ENCODE measurements at regions not wholly inside any gene's neighbourhood (a gene's known extent, or its start where the extent isn't known, plus 50 kb on each side); places are given as distances from the start of the nearest gene placed in this dataset.

GRCh38 chr3:21914451-21914850, 163.4 kb upstream of the ZNF385D start (continued):
- TF ChIP-seq ZNF219 (CRISPR knock-in tag; IDR thresholded peaks at IDR 0.05; ENCODE audit: borderline replicate concordance) = no peak
- no peak for TF ChIP-seq TCF7 (CRISPR knock-in tag; IDR thresholded peaks at IDR 0.05; ENCODE audit: low read depth)

GRCh38 chr3:21919383-21919782, 168.4 kb upstream of the ZNF385D start:
- CTCF ChIA-PET = no interaction called here
- no peak for ATAC-seq
- peaks cover 23% of the 10 kb centered on the region for H3K4me1 Mint-ChIP-seq
- H3K27me3 Mint-ChIP-seq (ENCODE audit: low read depth) = no peaks in the 10 kb centered on the region
- no peaks in the 10 kb centered on the region for H3K36me3 Mint-ChIP-seq
- TF ChIP-seq, protein P1, sequence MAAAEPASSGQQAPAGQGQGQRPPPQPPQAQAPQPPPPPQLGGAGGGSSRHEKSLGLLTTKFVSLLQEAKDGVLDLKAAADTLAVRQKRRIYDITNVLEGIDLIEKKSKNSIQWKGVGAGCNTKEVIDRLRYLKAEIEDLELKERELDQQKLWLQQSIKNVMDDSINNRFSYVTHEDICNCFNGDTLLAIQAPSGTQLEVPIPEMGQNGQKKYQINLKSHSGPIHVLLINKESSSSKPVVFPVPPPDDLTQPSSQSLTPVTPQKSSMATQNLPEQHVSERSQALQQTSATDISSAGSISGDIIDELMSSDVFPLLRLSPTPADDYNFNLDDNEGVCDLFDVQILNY (CRISPR knock-in tag; IDR thresholded peaks at IDR 0.05) = no peak
- TF ChIP-seq EMX1 (CRISPR knock-in tag; IDR thresholded peaks at IDR 0.05) (no peak), PRRX2 (CRISPR knock-in tag; IDR thresholded peaks at IDR 0.05) (no peak), ETV6 (CRISPR knock-in tag; IDR thresholded peaks at IDR 0.05) (no peak), ZNF425 (CRISPR knock-in tag; conservative IDR thresholded peaks at IDR 0.05) (no peak), FOXP1 (CRISPR knock-in tag; IDR thresholded peaks at IDR 0.05; ENCODE audit: borderline replicate concordance) (no peak), E2F4 (CRISPR knock-in tag; IDR thresholded peaks at IDR 0.05; ENCODE audit: borderline replicate concordance, low read depth) (no peak), USF2 (CRISPR knock-in tag; IDR thresholded peaks at IDR 0.05) (no peak), IRF2 (CRISPR knock-in tag; IDR thresholded peaks at IDR 0.05; ENCODE audit: borderline replicate concordance, low read depth) (no peak), ZNF416 (CRISPR knock-in tag; IDR thresholded peaks at IDR 0.05) (no peak), TP53 (CRISPR knock-in tag; IDR thresholded peaks at IDR 0.05) (no peak), ELF4 (CRISPR knock-in tag; IDR thresholded peaks at IDR 0.05; ENCODE audit: low read depth) (no peak), NFATC4 (CRISPR knock-in tag; IDR thresholded peaks at IDR 0.05) (no peak), NFE2L1 (CRISPR knock-in tag; IDR thresholded peaks at IDR 0.05) (no peak), SOX15 (CRISPR knock-in tag; IDR thresholded peaks at IDR 0.05) (no peak)
- TF ChIP-seq, protein P2, sequence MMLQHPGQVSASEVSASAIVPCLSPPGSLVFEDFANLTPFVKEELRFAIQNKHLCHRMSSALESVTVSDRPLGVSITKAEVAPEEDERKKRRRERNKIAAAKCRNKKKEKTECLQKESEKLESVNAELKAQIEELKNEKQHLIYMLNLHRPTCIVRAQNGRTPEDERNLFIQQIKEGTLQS (CRISPR knock-in tag; conservative IDR thresholded peaks at IDR 0.05) = no peak
- TF ChIP-seq, protein P3, sequence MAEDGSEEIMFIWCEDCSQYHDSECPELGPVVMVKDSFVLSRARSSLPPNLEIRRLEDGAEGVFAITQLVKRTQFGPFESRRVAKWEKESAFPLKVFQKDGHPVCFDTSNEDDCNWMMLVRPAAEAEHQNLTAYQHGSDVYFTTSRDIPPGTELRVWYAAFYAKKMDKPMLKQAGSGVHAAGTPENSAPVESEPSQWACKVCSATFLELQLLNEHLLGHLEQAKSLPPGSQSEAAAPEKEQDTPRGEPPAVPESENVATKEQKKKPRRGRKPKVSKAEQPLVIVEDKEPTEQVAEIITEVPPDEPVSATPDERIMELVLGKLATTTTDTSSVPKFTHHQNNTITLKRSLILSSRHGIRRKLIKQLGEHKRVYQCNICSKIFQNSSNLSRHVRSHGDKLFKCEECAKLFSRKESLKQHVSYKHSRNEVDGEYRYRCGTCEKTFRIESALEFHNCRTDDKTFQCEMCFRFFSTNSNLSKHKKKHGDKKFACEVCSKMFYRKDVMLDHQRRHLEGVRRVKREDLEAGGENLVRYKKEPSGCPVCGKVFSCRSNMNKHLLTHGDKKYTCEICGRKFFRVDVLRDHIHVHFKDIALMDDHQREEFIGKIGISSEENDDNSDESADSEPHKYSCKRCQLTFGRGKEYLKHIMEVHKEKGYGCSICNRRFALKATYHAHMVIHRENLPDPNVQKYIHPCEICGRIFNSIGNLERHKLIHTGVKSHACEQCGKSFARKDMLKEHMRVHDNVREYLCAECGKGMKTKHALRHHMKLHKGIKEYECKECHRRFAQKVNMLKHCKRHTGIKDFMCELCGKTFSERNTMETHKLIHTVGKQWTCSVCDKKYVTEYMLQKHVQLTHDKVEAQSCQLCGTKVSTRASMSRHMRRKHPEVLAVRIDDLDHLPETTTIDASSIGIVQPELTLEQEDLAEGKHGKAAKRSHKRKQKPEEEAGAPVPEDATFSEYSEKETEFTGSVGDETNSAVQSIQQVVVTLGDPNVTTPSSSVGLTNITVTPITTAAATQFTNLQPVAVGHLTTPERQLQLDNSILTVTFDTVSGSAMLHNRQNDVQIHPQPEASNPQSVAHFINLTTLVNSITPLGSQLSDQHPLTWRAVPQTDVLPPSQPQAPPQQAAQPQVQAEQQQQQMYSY (CRISPR knock-in tag; IDR thresholded peaks at IDR 0.05) = no peak
- TF ChIP-seq, protein P4, sequence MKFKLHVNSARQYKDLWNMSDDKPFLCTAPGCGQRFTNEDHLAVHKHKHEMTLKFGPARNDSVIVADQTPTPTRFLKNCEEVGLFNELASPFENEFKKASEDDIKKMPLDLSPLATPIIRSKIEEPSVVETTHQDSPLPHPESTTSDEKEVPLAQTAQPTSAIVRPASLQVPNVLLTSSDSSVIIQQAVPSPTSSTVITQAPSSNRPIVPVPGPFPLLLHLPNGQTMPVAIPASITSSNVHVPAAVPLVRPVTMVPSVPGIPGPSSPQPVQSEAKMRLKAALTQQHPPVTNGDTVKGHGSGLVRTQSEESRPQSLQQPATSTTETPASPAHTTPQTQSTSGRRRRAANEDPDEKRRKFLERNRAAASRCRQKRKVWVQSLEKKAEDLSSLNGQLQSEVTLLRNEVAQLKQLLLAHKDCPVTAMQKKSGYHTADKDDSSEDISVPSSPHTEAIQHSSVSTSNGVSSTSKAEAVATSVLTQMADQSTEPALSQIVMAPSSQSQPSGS (CRISPR knock-in tag; IDR thresholded peaks at IDR 0.05; ENCODE audit: borderline replicate concordance, low read depth) = no peak
- H3K27ac Mint-ChIP-seq = no peak overlapping the region
- DNase-seq (ENCODE audit: low spot score) = no peak
- H3K9me3 Mint-ChIP-seq = peaks cover 5% of the 10 kb centered on the region
- POLR2A ChIA-PET = no interaction called here
- no peak overlapping the region for H3K4me3 Mint-ChIP-seq

Data from WTC11 (cell line).